8988T (cell line): ENCODE measurements at regions not wholly inside any gene's neighbourhood (a gene's known extent, or its start where the extent isn't known, plus 50 kb on each side); places are given as distances from the start of the nearest gene placed in this dataset.

Experiments used
- DNase-seq: peaks from one replicate; pipeline ENCODE4 v3.0.0; 2011

DNA sequence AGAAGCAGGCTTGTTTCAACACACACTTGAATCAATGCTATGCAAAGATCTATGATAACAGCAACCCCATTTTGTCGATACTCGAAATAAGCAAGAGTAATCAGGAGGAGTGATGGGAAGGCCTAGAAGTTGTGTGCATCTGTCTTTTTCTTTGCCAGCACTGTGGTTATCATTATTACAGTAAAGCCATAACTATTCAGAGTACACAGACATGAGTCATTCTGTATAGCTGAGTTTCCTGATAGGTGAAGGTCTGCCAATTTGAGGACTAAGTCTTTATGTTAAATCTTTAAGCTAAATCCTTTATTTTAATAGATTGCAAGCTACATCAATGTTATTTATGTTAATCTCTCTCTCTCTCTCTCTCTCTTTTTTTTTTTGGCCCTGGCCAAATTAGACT lies 1344.4 kb upstream of the CELF4 start:
- DNase-seq, result no peak

DNA sequence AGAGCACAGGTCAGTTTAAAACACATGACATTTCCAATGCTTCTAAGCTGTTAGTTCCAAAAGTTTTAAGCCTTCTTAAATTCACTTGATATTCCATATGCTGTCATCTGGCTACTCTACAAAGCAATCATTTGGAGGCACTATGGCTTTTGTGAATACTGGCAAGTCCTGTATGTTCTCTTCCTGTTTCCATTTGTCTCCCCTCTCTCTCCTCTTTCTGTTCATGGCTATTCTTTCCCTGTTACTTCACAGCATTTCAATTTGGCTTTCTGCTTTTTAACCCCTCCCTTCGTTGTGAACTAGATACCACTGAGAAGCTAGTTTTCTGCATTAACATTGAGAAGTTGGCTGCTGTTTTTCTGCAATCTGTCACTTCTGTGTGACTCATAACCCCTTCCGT lies 1337.2 kb upstream of the CELF4 start:
- DNase-seq, result no peak

DNA sequence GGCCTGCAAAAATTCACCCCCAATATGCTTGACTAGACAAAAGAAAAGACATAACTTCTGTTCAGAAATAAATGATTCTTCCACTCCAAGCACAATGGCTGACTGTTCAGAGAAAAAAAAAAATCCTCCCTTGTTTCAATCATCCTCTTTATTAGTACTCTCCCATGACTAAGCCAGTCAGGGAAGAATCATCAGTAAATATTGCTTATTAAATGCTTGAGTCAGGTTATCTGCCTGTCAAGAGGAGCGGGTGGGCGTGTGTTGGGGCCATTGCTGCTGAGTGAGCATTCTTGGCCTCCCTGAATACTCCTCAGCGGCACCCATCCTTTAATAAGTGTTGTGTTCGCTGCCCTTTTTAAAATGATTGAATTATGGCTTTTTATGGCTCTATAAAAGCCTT lies 1334.8 kb upstream of the CELF4 start:
- DNase-seq, result no peak

DNA sequence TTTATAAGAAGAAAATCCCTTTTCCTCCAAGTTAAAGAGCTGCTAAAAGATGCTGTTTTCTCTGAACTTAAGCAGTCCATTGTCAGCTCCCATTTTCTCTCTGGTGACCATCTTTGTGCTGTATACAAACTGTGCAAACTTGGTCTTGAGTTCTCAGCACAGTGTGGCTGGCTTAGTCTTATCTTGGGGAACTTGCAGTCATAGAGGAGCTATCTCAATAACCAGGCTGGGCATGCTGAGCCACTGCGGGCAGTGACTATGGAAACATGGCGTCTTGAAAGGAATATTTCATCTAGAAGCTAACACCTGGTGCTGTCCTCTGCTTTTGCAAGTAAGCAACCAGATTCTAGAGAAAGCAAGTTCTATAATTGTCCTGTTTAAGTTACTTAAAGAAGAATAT lies 1334.4 kb upstream of the CELF4 start:
- no peak for DNase-seq

DNA sequence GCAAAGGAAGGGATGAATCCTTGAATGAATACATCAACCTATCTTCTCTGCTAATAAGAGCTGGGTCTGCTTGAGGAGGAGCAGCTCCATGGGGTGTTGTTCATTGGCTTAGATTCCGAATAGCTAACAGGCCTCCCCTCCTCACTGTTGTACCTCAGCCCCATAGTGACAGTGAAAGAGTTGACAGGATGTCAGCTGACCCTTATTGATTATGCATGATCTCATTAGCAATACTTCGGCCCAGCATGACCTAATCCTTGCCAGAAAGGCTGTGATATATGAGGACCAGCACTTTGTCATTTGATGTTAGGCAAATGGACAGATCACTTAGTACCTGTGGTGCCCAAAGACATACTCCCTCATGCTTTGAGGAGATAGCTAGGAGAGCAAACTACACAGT lies 1333.7 kb upstream of the CELF4 start:
- DNase-seq, result no peak

DNA sequence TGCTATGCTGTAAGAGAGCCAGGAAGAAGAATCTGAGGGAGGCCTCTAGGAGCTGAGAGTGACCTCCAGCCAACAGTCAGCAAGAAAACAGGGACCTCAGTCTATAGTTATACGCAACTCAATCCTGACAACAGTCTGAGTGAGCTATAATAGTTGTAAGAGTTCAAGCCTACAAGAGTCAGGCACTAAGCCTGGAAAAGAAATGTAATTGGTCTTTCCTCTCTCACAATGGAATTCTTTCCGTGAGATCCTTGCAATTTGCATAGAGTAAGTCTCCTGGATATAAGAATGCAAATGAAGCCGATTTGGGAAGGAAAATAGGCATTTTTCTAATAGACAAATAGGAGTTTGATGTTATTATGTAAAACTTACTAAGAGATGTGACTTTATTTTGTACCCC lies 1332.6 kb upstream of the CELF4 start:
- no peak for DNase-seq

DNA sequence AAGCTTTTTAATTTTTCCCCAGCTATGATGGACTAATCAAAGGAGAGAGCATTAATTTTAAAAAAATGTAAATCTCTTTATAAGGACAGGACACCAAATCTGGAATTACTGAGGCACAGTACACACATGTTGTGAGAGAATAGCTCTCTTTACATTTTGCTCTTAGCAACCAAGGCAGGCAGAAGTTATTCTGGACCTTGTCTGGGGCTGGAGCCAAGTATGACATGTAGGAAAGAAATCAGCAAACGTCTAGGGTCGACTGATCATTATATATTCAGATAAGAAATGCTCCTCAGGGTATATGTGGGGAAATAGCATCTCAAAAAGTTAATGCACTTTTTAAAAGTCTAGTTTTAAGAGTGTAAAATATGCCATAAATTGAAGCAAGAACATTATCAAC lies 1330.0 kb upstream of the CELF4 start:
- DNase-seq, result no peak

DNA sequence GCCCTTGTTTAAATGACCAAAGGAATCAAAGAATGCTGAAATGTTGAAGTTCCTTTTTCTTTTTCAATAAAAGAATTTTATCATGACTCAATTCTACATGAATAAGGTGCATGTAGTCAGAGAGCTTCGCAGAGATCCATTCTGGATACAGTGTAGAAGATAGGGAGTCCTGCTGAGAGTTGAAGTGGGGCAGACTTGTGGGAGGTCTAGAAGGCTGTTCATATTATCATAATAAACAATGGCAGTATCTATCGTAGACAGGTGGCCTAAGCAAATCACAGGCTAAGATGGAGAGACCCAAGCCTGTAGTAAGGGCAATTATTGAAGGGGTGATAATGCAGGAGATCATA lies 1322.0 kb upstream of the CELF4 start:
- no peak for DNase-seq

DNA sequence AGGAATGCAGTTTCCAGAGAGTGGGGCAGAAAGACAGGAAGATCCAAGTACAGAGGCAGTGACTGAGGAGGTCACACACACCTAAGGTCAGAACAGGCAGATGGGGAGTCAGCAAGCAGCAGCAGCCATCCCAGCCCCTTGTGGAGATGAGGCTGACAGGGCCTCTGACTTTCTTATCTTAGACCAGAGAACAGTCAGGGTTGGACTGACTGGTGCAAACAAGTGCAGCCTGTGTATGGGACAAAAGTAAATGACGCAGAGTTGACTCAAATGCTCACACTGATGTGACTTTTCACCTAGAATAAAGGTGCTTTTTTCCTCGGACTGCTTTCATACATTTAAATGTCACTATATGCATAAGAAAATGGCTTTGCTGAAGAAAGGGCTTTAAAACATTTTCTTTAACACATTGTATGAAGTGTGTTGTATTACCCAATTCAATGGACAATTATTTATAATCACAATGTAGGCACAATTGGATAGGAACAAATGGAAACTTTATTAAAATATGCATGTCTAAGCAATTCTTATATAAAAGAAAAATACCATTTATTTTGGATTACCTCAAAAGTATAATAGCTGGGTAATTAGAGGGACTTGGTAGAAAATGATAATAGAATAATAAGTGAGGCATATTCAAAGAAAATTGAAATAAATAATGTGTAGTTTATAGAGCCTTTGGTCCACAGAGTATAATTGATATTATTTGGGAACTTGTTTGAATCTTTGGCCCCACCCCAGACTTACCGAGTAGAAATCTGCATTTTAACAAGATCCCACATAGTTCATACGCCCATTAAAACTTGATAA lies 1321.5 kb upstream of the CELF4 start:
- no peak for DNase-seq

DNA sequence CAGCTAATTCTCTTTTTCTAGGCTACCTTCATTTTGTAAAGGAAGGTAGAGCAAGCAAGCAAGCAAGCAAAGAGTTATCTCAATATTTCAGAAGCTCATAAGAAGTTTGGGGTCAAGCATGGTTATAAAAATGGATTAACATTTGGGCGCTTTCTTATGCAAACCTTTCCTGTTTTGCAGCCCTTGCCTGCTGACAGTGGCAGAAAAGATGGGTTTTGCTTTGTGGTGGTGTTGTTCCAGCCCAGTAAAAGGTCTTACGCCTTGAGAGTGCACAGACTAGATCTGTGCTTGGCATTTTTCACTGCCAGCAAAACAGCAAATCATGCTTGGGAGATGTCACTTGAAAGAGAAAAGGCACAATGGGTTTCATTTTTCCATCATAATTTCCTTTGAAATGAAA lies 1320.6 kb upstream of the CELF4 start:
- DNase-seq, result no peak

DNA sequence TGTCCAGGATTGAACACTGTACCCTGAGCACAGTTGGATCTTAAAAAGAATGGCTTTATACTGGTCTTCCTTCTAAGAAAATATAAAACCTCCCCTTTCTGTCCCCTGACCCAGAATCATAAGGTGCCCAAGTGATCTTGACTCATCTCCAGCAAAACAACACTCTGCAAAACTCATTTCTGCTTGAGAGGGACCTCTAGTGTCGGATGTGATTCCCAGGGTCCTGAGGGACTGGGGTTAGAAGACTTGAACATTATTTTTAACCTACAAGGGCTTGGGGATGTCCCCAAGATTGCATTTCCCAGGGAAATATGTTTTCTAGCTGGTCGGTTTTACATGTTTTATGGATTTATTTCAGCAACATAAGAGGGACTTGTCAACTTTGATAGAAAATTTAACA lies 1318.5 kb upstream of the CELF4 start:
- DNase-seq, result no peak

DNA sequence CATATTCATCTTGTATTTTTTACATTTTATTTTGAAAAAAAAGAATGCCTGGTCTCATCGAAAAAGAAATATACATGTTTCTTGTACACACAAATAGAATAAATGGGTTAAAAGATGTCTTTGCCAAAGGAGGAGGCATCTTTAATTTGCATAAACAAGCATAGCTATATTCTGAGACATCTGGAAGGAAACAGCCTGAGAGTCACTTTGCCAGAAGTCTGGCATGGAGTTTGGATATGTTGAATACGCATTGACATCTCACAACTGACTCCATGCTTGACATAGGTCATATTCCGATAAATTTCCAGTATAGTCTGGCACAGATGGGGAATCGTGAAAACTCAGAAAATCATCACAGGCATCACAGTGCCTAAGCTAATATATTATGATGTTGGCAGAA lies 1317.5 kb upstream of the CELF4 start:
- DNase-seq, result no peak

DNA sequence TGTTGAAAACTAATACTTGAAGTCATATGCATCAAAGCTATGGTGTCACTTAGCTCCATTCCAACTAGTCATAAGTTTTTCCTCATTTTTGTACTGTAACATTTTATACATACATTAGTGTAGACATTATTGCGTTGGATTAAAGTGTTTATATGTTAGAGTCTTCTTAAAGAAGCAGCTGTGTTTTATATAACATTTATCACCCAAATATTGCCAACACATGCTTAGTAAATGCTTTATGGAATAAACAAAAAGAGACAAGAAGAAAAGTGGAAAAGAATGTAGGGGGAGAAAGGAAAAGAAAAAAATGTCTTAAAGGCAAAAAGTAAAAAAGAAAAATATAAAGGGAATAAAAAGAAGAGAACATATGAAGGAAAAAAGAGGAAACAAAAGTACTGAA lies 1314.3 kb upstream of the CELF4 start:
- no peak for DNase-seq

DNA sequence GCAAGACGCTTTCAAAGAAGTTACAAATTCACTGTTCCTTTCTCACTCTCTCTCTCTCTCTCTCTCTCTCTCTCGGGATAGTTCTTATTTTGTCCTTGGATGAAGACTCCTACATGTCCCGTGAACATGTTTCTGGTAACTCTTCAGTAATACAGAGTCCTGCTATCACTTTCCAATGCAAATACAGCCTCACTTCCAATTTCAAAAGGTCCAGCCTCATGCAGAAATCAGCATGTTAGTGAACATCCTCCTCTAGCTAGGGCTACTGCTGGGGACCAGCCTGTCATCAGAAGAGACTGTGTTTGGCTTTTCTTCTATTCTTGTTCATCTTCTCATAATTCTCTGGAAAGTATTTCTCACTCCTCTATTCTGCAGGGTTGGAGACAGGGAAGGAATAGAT lies 1306.7 kb upstream of the CELF4 start:
- no peak for DNase-seq

DNA sequence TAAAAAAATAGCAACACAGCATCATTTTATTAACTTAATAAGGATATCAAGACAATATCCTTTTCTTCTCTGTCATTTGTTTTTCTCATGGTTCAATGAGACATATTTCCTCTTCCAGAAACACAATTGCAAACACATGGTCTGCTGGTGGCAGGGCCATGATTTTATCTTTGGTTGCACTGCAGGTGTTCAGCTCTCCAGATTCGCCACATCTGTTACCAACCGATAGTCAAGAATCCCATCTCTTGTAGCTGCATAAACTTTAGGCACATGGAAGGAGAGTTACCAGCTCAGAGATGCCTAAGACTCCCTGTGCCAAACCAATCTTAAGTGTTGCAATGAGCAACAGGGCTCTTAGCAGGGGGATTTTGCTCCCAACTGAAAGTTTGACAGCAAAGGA lies 1303.2 kb upstream of the CELF4 start:
- no peak for DNase-seq

DNA sequence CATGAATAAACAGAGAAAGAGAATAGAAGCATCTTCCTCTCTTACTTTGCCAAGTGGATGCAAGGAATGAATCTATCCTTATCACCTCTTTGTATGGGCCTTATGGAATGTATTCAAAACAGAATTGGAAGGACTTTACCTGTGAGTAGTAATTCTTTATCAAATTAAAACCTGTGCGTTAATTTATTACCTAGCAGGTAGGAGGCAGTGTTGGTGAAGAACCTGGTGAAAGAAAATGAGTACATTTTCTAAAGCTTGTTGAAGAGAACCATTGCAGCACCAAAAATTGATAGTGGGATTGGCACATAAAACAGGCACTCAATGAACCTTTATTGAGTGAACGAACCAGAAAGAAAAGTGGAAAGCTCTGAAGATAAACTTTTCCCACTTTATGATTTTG lies 1302.1 kb upstream of the CELF4 start:
- DNase-seq, result no peak

DNA sequence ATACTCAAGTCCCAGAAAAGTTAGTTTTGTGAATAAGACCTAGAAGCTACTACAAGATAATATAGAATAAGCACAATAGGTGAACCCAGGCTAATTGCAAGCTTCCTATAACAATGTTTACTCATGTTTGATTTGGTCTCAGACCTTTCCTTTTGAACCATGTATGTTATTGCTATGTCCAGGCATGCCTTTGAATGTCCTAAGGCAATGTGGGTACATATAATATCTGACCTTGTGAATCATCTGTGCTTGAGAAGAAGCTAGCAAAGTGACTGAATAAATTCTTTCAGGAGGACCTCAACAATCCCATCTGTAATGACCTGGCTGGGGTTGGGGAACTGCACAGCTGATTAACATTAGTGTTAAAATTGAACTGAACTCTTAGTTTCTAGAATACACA lies 1285.9 kb upstream of the CELF4 start:
- DNase-seq, result no peak

DNA sequence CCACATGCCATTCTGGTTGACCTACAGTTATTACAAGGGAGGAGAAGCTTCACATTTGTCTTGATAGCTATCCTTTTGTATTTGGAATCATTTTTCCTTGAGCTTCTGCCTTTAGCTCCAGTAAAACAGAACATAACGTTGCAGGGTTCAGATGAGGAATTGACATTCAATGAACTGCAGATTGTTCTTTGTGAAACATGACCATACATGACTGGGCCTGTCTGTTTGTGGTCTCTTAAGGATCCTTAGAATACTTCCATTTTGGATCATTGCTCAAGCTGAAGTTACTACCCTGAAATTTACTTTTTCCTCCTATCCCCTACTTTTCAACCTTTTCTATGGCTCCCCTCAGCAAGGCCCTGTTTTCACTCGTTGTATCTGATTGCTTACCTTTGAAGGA lies 1281.7 kb upstream of the CELF4 start:
- no peak for DNase-seq

DNA sequence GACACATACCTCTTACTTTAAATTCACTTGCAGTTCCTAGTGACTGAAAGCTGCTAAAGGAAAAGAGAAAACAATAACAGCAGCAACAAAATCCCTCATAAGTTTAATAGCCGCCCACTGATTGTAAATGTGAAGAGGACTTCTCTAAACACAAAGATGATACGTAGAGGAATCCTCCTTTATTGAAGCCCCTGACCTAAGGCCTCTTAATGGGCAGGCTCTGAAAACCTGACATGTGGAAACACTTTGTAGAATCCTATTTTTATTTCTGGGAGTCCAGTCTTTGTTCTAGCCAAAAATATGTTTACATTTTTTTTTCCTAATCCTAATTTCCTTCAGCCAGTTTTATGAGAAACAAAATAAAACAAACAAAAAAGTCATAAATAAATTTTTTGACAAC lies 1277.7 kb upstream of the CELF4 start:
- no peak for DNase-seq

DNA sequence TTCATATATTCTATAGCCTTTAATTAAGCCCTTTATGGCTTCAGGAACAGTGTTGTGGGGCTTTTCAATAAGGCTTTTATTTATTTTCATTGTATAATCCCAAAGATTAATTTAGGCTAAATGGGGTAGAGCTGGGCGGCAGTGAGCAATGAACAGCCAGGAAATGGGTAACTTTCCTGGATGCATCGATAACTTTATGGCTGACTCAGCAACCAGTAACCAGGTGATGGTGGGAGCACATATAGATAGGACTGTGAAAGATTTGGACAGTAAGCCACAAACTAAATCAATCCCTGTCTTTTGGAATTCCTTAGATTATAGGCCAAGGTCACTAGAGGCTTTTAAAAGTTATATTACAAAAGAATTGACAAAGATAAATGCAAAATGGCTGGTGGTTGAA lies 1260.6 kb upstream of the CELF4 start:
- DNase-seq, result no peak

DNA sequence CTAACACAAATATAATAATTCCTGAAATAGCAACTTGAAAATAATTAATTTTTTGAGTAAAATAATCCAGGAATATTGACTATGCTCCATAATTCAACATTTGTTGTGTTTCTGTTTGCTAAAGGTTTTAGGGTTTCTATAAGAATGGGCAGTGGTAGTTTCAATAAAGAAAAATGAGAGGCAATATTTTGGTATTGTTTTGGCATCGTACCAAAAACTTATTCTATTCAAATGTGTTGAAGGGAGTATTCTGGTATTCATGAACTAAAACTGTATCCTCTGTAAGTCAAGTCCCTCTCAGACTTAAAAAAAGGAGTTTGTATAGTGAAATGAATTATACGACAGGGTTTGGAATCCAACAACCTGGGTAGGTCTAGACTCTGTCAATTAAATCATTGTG lies 1245.6 kb upstream of the CELF4 start:
- no peak for DNase-seq

DNA sequence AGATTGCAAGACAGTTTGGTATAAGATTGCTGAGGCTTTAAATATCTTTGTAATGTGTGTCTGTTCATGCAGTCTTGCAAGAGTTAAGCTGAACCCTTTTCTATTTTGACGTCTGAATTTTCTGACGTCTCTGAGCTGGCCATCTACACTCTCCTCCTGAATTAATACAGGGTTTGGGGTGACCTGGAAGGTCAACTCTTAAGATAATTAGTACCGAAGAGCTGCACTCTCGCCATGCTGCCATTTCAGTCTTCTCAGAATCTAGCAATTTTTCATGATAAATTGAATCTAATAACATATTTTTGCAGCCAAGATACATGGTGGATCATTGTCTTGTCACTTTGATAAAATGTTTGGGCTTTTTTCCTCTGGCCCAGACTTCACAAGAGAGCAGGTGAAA lies 1245.2 kb upstream of the CELF4 start:
- no peak for DNase-seq

DNA sequence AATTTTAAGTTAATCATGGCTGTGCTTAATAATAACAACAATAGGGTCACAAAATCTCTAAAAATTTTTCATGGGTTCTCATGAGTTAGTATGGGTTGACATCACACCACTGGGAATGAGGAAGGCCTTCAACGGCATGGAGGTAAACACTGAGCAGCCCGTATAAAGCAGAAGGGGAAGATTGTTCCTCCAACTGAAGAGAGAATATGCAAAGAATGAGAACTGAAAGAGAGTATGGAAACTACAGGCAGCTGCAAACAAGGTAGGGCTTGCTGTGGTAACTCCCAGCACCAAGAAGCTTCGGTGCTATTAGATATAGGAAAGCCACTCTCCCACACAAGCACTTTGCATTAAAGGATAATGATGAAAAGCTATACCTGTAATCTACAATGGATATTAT lies 1242.3 kb upstream of the CELF4 start:
- no peak for DNase-seq

DNA sequence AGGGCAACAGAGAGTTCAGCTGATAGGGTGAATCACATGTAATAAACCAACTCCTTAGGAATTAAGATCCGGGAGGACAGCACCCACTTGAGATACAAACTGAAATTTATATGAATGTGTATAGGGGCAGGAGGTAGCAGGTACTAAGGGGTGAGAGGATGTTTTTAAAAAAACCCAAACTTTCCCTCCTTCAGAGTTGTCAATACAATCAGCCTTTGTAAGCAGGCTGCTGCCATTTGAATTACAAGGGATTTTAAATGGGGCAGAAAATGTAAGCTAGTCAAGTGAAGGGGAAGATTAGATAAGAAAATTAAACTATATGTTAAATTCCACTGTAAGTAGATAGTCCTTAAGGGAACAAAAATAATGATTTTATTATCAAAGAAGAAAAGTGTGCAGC lies 1239.7 kb upstream of the CELF4 start:
- DNase-seq, result no peak

DNA sequence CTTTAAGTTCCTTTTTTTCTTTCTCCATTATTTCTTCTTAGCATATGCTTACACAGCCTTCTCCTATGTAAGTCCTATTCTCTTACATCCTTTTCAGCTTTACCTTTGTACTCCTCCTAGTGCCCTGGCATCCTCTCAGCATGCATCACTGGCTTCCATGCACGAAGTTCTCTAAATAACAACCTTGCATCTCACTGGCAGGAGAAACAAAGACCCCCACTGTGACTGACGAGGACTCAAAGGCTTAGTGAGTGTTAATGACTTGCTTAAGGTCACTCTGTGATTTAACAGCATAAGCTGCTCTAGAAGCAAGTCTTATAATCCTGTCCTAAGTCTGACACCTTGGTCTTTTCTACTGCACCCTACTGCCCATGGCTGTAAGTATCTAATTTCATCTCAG lies 1236.0 kb upstream of the CELF4 start:
- DNase-seq, result no peak

DNA sequence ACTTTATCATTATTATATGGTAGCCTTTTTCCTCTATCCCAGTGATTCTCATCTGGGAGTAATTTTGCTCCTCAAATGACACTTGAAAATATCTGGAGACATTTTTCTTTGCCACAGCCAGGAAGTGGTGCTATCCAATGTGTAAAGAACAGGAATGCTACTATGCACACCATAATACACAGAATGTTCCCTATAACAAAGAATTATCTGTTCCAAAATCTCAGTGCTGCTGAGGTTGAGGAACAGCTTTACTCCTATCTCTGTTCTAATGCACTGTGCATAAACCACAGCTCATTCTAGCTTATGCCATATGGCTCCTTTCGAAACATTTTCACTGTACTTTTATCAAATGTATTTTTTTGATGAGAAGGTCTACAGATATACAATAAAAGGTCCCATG lies 1231.2 kb upstream of the CELF4 start:
- no peak for DNase-seq
